SK-N-SH treated with all-trans-retinoic acid at 6 μM for 48 hours (cell line): ENCODE measurements at regions not wholly inside any gene's neighbourhood (a gene's known extent, or its start where the extent isn't known, plus 50 kb on each side); places are given as distances from the start of the nearest gene placed in this dataset.

Experiments
- ARNTL ChIP-seq: fragments of 450-650 bp; formaldehyde crosslinking; IDR thresholded peaks from 2 replicates; pipeline ENCODE4 v1.5.0; 2020; ENCODE audit warnings: low read depth, mild to moderate bottlenecking, moderate library complexity, borderline replicate concordance
- BACH2 ChIP-seq: fragments of 250-450 bp; sonication (Bioruptor Pico); IDR thresholded peaks from 2 replicates; pipeline ENCODE4 v1.9.0; 2021; ENCODE audit warnings: mild to moderate bottlenecking, borderline replicate concordance
- CSDC2 ChIP-seq: fragments of 250-450 bp; sonication (Bioruptor Pico); IDR thresholded peaks from 2 replicates; pipeline ENCODE4 v1.5.0; 2020; ENCODE audit warnings: mild to moderate bottlenecking, moderate library complexity
- ISL1 ChIP-seq: fragments of 250-450 bp; sonication (Bioruptor Pico); IDR thresholded peaks from 2 replicates; pipeline ENCODE4 v2.1.2; 2022; ENCODE audit warnings: mild to moderate bottlenecking, moderate library complexity
- SNAI2 ChIP-seq: fragments of 250-450 bp; sonication (Bioruptor Pico); IDR thresholded peaks from 2 replicates; pipeline ENCODE4 v1.5.0; 2020; ENCODE audit warnings: mild to moderate bottlenecking, moderate library complexity
- TCF4 ChIP-seq: fragments of 250-450 bp; sonication (Bioruptor Pico); IDR thresholded peaks from 2 replicates; pipeline ENCODE4 v1.8.0; 2021; ENCODE audit warnings: mild to moderate bottlenecking, moderate library complexity, borderline replicate concordance
- TOX ChIP-seq: fragments of 250-450 bp; sonication (Bioruptor Pico); IDR thresholded peaks from 2 replicates; pipeline ENCODE4 v1.8.0; 2021; ENCODE audit warnings: mild to moderate bottlenecking, moderate library complexity, borderline replicate concordance
- ZFP30 ChIP-seq: fragments of 450-650 bp; formaldehyde crosslinking; IDR thresholded peaks from 2 replicates; pipeline ENCODE4 v1.5.0; 2022; ENCODE audit warnings: mild to moderate bottlenecking, moderate library complexity
- ZNF70 ChIP-seq: fragments of 450-650 bp; formaldehyde crosslinking; IDR thresholded peaks from 2 replicates; pipeline ENCODE4 v1.5.0; 2020; ENCODE audit warnings: mild to moderate bottlenecking, moderate library complexity
- TF ChIP-seq, protein P1 (sequence below): fragments of 250-450 bp; sonication (Bioruptor Pico); IDR thresholded peaks from 2 replicates; pipeline ENCODE4 v1.8.0; 2020; ENCODE audit warnings: mild to moderate bottlenecking, moderate library complexity, borderline replicate concordance
- TF ChIP-seq, protein P2 (sequence below): fragments of 250-450 bp; sonication (Bioruptor Pico); IDR thresholded peaks from 2 replicates; pipeline ENCODE4 v1.5.1; 2020; ENCODE audit warnings: low read depth, mild to moderate bottlenecking, moderate library complexity

DNA sequence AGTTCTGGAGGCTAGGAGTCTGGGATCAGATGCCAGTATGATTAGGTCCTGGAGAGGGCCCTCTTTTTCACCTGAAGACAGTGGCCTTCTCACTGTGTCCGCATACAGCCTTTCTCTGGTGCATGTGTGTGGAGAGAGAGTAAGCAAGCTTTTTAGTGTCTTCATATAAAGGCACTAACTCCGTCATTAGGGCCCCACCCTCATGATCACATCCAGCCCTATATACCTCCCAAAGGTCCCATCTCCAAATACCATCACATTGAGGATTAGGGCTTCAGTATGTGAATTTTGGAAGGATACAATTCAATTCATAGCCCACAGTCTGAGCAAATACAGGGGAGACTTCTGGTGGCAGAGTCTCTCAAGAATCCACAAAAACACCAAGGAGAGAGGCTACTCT lies 176.6 kb downstream of the BACH1 start:
- TF ChIP-seq, protein P1, sequence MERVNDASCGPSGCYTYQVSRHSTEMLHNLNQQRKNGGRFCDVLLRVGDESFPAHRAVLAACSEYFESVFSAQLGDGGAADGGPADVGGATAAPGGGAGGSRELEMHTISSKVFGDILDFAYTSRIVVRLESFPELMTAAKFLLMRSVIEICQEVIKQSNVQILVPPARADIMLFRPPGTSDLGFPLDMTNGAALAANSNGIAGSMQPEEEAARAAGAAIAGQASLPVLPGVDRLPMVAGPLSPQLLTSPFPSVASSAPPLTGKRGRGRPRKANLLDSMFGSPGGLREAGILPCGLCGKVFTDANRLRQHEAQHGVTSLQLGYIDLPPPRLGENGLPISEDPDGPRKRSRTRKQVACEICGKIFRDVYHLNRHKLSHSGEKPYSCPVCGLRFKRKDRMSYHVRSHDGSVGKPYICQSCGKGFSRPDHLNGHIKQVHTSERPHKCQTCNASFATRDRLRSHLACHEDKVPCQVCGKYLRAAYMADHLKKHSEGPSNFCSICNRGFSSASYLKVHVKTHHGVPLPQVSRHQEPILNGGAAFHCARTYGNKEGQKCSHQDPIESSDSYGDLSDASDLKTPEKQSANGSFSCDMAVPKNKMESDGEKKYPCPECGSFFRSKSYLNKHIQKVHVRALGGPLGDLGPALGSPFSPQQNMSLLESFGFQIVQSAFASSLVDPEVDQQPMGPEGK (CRISPR knock-in tag): no peak
- no peak for TF ChIP-seq ARNTL
- TF ChIP-seq ZFP30: no peak
- TF ChIP-seq ZNF70 (CRISPR knock-in tag): no peak
- TF ChIP-seq, protein P2, sequence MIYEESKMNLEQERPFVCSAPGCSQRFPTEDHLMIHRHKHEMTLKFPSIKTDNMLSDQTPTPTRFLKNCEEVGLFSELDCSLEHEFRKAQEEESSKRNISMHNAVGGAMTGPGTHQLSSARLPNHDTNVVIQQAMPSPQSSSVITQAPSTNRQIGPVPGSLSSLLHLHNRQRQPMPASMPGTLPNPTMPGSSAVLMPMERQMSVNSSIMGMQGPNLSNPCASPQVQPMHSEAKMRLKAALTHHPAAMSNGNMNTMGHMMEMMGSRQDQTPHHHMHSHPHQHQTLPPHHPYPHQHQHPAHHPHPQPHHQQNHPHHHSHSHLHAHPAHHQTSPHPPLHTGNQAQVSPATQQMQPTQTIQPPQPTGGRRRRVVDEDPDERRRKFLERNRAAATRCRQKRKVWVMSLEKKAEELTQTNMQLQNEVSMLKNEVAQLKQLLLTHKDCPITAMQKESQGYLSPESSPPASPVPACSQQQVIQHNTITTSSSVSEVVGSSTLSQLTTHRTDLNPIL (CRISPR knock-in tag): no peak
- TF ChIP-seq TCF4: no peak
- TF ChIP-seq SNAI2: no peak
- TF ChIP-seq CSDC2 (CRISPR knock-in tag): no peak
- TF ChIP-seq BACH2 (CRISPR knock-in tag): no peak
- TF ChIP-seq ISL1 (CRISPR knock-in tag): no peak
- TF ChIP-seq TOX (CRISPR knock-in tag): no peak
